ENCODE measurements at regions not wholly inside any gene's neighbourhood (a gene's known extent, or its start where the extent isn't known, plus 50 kb on each side); places are given as distances from the start of the nearest gene placed in this dataset.

DNA sequence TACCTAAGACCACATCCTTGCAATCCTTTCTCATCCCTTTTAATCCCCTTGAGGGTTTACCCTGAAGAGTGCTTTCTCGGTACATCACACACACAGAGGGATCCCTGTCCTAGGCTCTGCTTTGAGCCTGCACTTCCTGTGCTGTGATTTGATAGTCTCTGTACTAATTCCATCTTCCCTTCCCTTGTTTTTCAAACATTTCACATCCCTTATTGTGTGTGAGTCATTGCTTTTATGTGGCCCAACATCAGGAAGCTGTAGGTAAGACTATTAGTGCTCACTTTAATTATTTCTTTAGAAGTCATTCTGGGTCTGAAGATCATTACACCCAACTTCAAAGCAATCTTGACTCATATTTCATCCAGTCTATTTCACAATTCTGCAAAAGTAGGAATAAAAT lies 57.2 kb upstream of the ANKEF1 start:
- Histone ChIP-seq H3K9me3 (ENCODE audit: control insufficient read depth in 4 of 4, low read length in 3 of 4) (no peaks in the 10 kb centered on the region), H3K4me3 (ENCODE audit: low read depth in 1 of 3, low read length in 3 of 3) (no peak overlapping the region)
- 52% methylated on average over 1 of the region's 1 CpG for WGBS

DNA sequence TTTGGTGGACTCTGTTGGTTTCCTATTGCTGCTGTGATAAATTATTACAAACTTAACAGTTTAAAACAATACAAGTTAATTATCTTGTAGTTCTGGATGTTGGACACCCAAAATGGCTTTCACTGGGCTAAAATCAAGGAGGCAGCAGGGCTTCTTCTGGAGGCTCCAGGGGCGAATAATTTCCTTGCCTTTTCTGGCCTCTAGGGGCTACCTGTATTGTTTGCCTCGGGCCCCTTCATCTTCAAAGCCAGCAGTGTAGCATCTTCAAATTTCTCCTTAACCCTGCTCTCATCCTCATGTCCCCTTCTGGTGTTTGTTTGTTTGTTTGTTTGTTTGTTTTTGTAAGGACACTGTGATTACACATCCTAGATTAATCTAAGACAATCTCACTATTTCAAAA lies 60.5 kb upstream of the ANKEF1 start:
- 67% methylated on average over 2 of the region's 2 CpGs for WGBS
- no peaks in the 10 kb centered on the region for H3K36me3 ChIP-seq (ENCODE audit: control insufficient read depth in 4 of 4, insufficient read depth in 3 of 4, low read depth in 1 of 4, low read length in 3 of 4)
- no peaks in the 10 kb centered on the region for H3K4me1 ChIP-seq (ENCODE audit: control insufficient read depth in 4 of 4, insufficient read depth in 4 of 4, low read length in 3 of 4)
- no peak overlapping the region for H3K9ac ChIP-seq (ENCODE audit: low read depth in 1 of 2, low read length in 2 of 2)
- TF ChIP-seq GABPA (IDR thresholded peaks at IDR 0.05 in 1 of 2, conservative IDR thresholded peaks at IDR 0.05 in 1 of 2) (no peak), EGR1 (IDR thresholded peaks at IDR 0.05; ENCODE audit: low read depth in 2 of 2) (no peak), JUND (IDR thresholded peaks at IDR 0.05) (no peak), RAD21 (IDR thresholded peaks at IDR 0.05) (no peak), FOXA1 (IDR thresholded peaks at IDR 0.05) (no peak), TAF1 (conservative IDR thresholded peaks at IDR 0.05) (no peak), HNF4A (conservative IDR thresholded peaks at IDR 0.05) (no peak), FOXA2 (IDR thresholded peaks at IDR 0.05) (no peak)
- TF ChIP-seq, protein P1, sequence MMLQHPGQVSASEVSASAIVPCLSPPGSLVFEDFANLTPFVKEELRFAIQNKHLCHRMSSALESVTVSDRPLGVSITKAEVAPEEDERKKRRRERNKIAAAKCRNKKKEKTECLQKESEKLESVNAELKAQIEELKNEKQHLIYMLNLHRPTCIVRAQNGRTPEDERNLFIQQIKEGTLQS (IDR thresholded peaks at IDR 0.05), result no peak
- TF ChIP-seq, protein P2, sequence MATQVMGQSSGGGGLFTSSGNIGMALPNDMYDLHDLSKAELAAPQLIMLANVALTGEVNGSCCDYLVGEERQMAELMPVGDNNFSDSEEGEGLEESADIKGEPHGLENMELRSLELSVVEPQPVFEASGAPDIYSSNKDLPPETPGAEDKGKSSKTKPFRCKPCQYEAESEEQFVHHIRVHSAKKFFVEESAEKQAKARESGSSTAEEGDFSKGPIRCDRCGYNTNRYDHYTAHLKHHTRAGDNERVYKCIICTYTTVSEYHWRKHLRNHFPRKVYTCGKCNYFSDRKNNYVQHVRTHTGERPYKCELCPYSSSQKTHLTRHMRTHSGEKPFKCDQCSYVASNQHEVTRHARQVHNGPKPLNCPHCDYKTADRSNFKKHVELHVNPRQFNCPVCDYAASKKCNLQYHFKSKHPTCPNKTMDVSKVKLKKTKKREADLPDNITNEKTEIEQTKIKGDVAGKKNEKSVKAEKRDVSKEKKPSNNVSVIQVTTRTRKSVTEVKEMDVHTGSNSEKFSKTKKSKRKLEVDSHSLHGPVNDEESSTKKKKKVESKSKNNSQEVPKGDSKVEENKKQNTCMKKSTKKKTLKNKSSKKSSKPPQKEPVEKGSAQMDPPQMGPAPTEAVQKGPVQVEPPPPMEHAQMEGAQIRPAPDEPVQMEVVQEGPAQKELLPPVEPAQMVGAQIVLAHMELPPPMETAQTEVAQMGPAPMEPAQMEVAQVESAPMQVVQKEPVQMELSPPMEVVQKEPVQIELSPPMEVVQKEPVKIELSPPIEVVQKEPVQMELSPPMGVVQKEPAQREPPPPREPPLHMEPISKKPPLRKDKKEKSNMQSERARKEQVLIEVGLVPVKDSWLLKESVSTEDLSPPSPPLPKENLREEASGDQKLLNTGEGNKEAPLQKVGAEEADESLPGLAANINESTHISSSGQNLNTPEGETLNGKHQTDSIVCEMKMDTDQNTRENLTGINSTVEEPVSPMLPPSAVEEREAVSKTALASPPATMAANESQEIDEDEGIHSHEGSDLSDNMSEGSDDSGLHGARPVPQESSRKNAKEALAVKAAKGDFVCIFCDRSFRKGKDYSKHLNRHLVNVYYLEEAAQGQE (IDR thresholded peaks at IDR 0.05), result no peak
- TF ChIP-seq, protein P3, sequence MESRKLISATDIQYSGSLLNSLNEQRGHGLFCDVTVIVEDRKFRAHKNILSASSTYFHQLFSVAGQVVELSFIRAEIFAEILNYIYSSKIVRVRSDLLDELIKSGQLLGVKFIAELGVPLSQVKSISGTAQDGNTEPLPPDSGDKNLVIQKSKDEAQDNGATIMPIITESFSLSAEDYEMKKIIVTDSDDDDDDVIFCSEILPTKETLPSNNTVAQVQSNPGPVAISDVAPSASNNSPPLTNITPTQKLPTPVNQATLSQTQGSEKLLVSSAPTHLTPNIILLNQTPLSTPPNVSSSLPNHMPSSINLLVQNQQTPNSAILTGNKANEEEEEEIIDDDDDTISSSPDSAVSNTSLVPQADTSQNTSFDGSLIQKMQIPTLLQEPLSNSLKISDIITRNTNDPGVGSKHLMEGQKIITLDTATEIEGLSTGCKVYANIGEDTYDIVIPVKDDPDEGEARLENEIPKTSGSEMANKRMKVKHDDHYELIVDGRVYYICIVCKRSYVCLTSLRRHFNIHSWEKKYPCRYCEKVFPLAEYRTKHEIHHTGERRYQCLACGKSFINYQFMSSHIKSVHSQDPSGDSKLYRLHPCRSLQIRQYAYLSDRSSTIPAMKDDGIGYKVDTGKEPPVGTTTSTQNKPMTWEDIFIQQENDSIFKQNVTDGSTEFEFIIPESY (IDR thresholded peaks at IDR 0.05), result no peak
- TF ChIP-seq, protein P4, sequence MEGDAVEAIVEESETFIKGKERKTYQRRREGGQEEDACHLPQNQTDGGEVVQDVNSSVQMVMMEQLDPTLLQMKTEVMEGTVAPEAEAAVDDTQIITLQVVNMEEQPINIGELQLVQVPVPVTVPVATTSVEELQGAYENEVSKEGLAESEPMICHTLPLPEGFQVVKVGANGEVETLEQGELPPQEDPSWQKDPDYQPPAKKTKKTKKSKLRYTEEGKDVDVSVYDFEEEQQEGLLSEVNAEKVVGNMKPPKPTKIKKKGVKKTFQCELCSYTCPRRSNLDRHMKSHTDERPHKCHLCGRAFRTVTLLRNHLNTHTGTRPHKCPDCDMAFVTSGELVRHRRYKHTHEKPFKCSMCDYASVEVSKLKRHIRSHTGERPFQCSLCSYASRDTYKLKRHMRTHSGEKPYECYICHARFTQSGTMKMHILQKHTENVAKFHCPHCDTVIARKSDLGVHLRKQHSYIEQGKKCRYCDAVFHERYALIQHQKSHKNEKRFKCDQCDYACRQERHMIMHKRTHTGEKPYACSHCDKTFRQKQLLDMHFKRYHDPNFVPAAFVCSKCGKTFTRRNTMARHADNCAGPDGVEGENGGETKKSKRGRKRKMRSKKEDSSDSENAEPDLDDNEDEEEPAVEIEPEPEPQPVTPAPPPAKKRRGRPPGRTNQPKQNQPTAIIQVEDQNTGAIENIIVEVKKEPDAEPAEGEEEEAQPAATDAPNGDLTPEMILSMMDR (IDR thresholded peaks at IDR 0.05; ENCODE audit: low read depth, low read length, missing input control), result no peak
- DNase-seq (ENCODE audit: low spot score), result no peak
- H3K27ac ChIP-seq (ENCODE audit: low read depth in 1 of 2, low read length in 2 of 2), result no peak overlapping the region
- peaks cover 0 to 2% (median 0%) of the 10 kb centered on the region in 4 donors for H3K27me3 ChIP-seq (ENCODE audit: control insufficient read depth in 4 of 4, insufficient read depth in 4 of 4, low read length in 3 of 4)
- H3K9me3 ChIP-seq (ENCODE audit: control insufficient read depth in 4 of 4, low read length in 3 of 4), result no peaks in the 10 kb centered on the region
- no peak overlapping the region for H3K4me3 ChIP-seq (ENCODE audit: low read depth in 1 of 3, low read length in 3 of 3)

More for the DNA sequence above, 57.2 kb upstream of the ANKEF1 start:
- Histone ChIP-seq H3K4me1 (ENCODE audit: control insufficient read depth in 4 of 4, insufficient read depth in 4 of 4, low read length in 3 of 4) (no peaks in the 10 kb centered on the region), H3K9ac (ENCODE audit: low read depth in 1 of 2, low read length in 2 of 2) (no peak overlapping the region), H3K27ac (ENCODE audit: low read depth in 1 of 2, low read length in 2 of 2) (no peak overlapping the region), H3K36me3 (ENCODE audit: control insufficient read depth in 4 of 4, insufficient read depth in 3 of 4, low read depth in 1 of 4, low read length in 3 of 4) (no peaks in the 10 kb centered on the region), H3K27me3 (ENCODE audit: control insufficient read depth in 4 of 4, insufficient read depth in 4 of 4, low read length in 3 of 4) (no peaks in the 10 kb centered on the region)
- TF ChIP-seq TAF1 (conservative IDR thresholded peaks at IDR 0.05) (no peak), HNF4G (IDR thresholded peaks at IDR 0.05) (no peak), FOXA2 (IDR thresholded peaks at IDR 0.05) (no peak), NR2F2 (IDR thresholded peaks at IDR 0.05) (no peak), SP1 (IDR thresholded peaks at IDR 0.05) (no peak), EGR1 (IDR thresholded peaks at IDR 0.05; ENCODE audit: low read depth in 2 of 2) (no peak), JUND (IDR thresholded peaks at IDR 0.05) (no peak), GABPA (IDR thresholded peaks at IDR 0.05 in 1 of 2, conservative IDR thresholded peaks at IDR 0.05 in 1 of 2) (no peak), HNF4A (conservative IDR thresholded peaks at IDR 0.05) (no peak), RXRA (IDR thresholded peaks at IDR 0.05) (no peak), YY1 (IDR thresholded peaks at IDR 0.05) (no peak), FOXA1 (IDR thresholded peaks at IDR 0.05) (no peak)
- TF ChIP-seq, protein P4 (IDR thresholded peaks at IDR 0.05; ENCODE audit: low read depth, low read length, missing input control), result no peak
- TF ChIP-seq, protein P1 (IDR thresholded peaks at IDR 0.05), result no peak
- TF ChIP-seq, protein P3 (IDR thresholded peaks at IDR 0.05), result no peak
- TF ChIP-seq, protein P5, sequence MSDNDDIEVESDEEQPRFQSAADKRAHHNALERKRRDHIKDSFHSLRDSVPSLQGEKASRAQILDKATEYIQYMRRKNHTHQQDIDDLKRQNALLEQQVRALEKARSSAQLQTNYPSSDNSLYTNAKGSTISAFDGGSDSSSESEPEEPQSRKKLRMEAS (IDR thresholded peaks at IDR 0.05), result no peak
- no peak for DNase-seq (ENCODE audit: low spot score)

Measured in liver (tissue), 8 donors.